ENCODE measurements at regions not wholly inside any gene's neighbourhood (a gene's known extent, or its start where the extent isn't known, plus 50 kb on each side); places are given as distances from the start of the nearest gene placed in this dataset.
"Not testable (repeated sequence)": the region's sequence is repeated elsewhere in the genome, so short reads cannot be mapped to it uniquely, and the experiment has no call there.

DNA sequence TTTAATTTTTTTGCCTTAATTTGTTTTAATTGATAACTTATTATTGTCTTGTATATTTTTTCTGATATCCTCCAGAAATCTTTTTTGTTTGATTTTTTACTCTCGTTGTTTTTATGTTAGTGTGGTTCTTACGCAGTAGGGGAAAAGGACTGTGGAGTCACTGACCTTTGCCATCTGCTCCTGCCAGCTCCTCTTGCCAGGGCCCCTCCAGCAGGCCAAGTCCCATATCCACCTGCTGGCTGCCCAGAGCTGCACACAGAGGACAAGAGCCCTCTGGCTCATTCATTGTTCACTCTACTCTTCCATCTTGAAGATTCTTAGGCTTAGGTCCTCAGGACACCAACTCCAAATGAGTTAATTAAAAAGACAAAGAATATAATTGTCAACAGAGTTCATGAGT, 316.4 kb upstream of the DUSP10 start:
- 95 to 98% methylated on average over 2 of the region's 2 CpGs for WGBS, 2 donors
- H3K4me3 ChIP-seq (ENCODE audit: low read depth, poor library complexity, severe bottlenecking), result no peak overlapping the region
- no peak for TF ChIP-seq POLR2A (IDR thresholded peaks at IDR 0.05)
- TF ChIP-seq, protein P1, sequence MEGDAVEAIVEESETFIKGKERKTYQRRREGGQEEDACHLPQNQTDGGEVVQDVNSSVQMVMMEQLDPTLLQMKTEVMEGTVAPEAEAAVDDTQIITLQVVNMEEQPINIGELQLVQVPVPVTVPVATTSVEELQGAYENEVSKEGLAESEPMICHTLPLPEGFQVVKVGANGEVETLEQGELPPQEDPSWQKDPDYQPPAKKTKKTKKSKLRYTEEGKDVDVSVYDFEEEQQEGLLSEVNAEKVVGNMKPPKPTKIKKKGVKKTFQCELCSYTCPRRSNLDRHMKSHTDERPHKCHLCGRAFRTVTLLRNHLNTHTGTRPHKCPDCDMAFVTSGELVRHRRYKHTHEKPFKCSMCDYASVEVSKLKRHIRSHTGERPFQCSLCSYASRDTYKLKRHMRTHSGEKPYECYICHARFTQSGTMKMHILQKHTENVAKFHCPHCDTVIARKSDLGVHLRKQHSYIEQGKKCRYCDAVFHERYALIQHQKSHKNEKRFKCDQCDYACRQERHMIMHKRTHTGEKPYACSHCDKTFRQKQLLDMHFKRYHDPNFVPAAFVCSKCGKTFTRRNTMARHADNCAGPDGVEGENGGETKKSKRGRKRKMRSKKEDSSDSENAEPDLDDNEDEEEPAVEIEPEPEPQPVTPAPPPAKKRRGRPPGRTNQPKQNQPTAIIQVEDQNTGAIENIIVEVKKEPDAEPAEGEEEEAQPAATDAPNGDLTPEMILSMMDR (IDR thresholded peaks at IDR 0.05), result no peak
- intact Hi-C loops (cut with DNase I; ENCODE audit: low total_unique reads), result no loop called here
- no peak for DNase-seq (ENCODE audit: low spot score in 2 of 2)

DNA sequence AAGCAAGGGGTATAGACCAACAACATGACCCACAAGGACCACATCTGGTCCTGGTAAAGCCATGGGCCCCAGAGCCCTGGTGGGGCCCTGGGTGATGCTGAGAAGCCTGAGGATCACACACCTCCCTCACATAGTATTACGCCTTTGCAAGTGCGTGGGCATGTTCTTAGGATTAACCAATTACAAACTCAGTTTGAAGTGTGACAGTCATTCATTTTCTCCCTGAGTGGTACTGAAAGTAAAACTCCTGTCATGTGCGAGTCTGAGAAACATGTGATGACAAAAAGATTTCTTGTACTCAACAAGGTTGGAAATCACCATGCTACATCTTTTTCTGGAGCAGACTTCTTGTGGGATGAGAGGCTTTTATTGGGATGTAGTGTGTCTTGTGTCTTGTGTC, 315.3 kb upstream of the DUSP10 start:
- no peak for DNase-seq (ENCODE audit: low spot score in 2 of 2)
- WGBS, 2 donors, result 84 to 89% methylated on average over 3 of the region's 3 CpGs
- no peak for TF ChIP-seq POLR2A (IDR thresholded peaks at IDR 0.05)
- TF ChIP-seq, protein P1 (IDR thresholded peaks at IDR 0.05), result no peak
- intact Hi-C loops (cut with DNase I; ENCODE audit: low total_unique reads), result no loop called here
- no peak overlapping the region for H3K4me3 ChIP-seq (ENCODE audit: low read depth, poor library complexity, severe bottlenecking)

DNA sequence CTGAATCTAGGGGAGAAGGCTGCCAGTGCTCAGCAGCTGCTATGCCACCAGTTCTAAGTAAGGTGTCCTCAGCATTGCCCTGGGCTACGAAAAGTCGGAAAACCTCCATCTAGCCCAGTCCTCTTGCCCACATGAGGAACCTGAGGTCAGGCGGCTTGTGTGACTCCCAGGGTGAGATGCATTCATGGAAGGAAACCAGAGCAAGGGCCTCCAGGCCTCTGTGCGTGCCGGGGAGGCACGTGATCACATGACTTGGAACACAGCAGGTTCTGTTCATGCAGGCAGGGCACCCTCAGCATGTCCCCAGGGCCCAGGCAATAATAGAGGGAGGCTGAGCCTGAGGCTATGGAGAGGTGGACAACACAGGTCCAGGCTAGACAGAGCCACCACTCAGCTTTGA, 312.5 kb upstream of the DUSP10 start:
- TF ChIP-seq, protein P1 (IDR thresholded peaks at IDR 0.05), result no peak
- TF ChIP-seq POLR2A (IDR thresholded peaks at IDR 0.05), result no peak
- no peak for DNase-seq (ENCODE audit: low spot score in 2 of 2)
- intact Hi-C loops (cut with DNase I; ENCODE audit: low total_unique reads), result no loop called here
- WGBS, 2 donors, result 77 to 83% methylated on average over 6 of the region's 6 CpGs
- H3K4me3 ChIP-seq (ENCODE audit: low read depth, poor library complexity, severe bottlenecking), result no peak overlapping the region

DNA sequence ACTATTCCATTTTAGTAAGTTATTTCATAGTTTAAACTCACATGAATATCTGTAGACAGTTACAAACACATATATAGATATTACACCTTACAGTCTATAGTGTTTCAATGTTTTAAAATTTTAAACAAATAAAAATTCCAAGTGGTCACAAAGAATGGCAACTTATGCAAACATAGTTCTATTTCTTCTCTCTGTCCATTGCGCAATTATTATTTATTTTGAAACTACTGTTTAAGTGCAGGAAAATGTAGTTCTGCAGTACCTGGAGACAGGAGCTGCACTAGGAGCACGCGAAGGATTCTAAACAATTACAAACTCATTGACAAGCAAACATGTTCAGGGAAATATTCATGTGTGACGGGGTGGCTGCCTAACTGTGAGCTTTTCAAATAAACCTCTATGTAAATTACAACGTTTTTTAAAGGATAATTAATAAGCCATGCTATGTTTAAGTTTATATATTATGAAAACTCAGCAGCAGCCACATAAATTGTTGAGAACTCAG, 312.0 kb upstream of the DUSP10 start:
- TF ChIP-seq, protein P1 (IDR thresholded peaks at IDR 0.05), result no peak
- no peak for TF ChIP-seq POLR2A (IDR thresholded peaks at IDR 0.05)
- H3K4me3 ChIP-seq (ENCODE audit: low read depth, poor library complexity, severe bottlenecking), result no peak overlapping the region
- WGBS, 2 donors, result 83 to 88% methylated on average over 5 of the region's 5 CpGs
- DNase-seq (ENCODE audit: low spot score in 2 of 2), result no peak
- intact Hi-C loops (cut with DNase I; ENCODE audit: low total_unique reads), result no loop called here

DNA sequence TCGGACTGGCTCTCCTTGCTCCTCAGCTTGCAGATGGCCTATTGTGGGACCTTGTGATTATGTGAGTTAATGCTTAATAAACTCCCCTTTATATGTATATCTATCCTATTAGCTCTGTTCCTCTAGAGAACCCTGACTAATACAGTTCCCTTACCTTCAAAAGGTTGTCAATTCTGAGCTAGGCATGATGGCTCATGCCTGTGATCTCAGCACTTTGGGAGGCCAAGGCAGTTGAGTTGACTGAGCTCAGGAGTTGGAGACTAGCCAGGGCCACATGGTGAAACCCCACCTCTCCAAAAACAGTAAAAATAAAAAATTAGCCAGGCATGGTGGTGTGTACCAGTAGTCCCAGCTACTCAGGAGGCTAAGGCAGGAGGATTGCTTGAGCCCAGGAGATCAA, 309.4 kb upstream of the DUSP10 start:
- intact Hi-C loops (cut with DNase I; ENCODE audit: low total_unique reads); DNase-seq (ENCODE audit: low spot score in 2 of 2); H3K4me3 ChIP-seq (ENCODE audit: low read depth, poor library complexity, severe bottlenecking): not testable (repeated sequence)
- WGBS, 2 donors, result 96 to 100% methylated on average over 1 of the region's 1 CpG

DNA sequence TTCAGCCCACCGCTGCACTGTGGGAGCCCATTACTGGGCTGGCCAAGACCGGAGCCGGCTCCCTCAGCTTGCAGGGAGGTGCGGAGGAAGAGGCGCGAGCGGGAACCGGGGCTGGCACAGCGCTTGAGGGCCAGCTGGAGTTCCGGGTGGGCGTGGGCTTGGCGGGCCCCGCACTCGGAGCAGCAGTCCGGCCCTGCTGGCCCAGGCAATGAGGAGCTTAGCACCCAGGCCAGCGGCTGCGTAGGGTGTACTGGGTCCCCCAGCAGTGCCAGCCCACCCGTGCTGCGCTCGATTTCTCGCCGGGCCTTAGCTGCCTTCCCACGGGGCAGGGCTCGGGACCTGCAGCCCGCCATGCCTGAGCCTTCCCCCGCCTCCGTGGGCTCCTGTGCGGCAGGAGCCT, 307.8 kb upstream of the DUSP10 start:
- DNase-seq (ENCODE audit: low spot score in 2 of 2); intact Hi-C loops (cut with DNase I; ENCODE audit: low total_unique reads): not testable (repeated sequence)
- 96 to 97% methylated on average over 22 to 28 of the region's 28 CpGs for WGBS, 2 donors

DNA sequence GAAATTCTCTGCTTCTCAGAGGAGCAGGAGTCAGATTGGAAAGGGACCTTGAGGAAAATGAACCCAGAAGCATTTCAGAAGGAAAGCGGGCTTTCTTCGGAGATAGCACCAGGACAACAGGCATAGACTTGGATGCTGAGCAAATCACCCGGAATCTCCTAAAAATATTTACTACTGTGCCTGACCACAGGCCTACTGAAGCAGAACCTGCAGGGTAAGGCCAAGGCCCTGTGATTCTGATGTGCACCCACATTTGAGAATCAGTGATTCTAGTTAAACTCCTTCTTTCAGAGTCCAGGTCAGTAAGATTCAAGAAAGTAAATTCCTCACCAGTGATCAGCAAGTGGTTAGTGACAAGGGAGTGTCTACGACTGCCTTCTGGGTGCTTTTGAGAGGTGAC, 307.3 kb upstream of the DUSP10 start:
- intact Hi-C loops (cut with DNase I; ENCODE audit: low total_unique reads), result no loop called here
- 96 to 100% methylated on average over 4 of the region's 4 CpGs for WGBS, 2 donors
- no peak for TF ChIP-seq POLR2A (IDR thresholded peaks at IDR 0.05)
- TF ChIP-seq, protein P1 (IDR thresholded peaks at IDR 0.05), result no peak
- DNase-seq (ENCODE audit: low spot score in 2 of 2), result no peak
- no peak overlapping the region for H3K4me3 ChIP-seq (ENCODE audit: low read depth, poor library complexity, severe bottlenecking)

More for the DNA sequence above, 307.8 kb upstream of the DUSP10 start:
- H3K4me3 ChIP-seq (ENCODE audit: low read depth, poor library complexity, severe bottlenecking), result not testable (repeated sequence)
